Putamen (tissue), 1 donor: ENCODE measurements at regions not wholly inside any gene's neighbourhood (a gene's known extent, or its start where the extent isn't known, plus 50 kb on each side); places are given as distances from the start of the nearest gene placed in this dataset.
A peak's percentile ranks its signal among the peaks of the same experiment; 100 is the strongest.
"Not testable (repeated sequence)": the region's sequence is repeated elsewhere in the genome, so short reads cannot be mapped to it uniquely, and the experiment has no call there.

ENCODE experiments used
- DNase-seq: peaks from one replicate; pipeline ENCODE4 v3.0.0-alpha.2; 2016; ENCODE audit warnings: low spot score

GRCh38 chr11:95434009-95434408 lies 203.0 kb upstream of the SESN3 start:
- DNase-seq: no peak

GRCh38 chr11:95432714-95433503 lies 201.9 kb upstream of the SESN3 start:
- DNase-seq: no peak

GRCh38 chr11:95429376-95429907 lies 198.4 kb upstream of the SESN3 start:
- no peak for DNase-seq

GRCh38 chr11:95426823-95427462 lies 195.9 kb upstream of the SESN3 start:
- DNase-seq: no peak

- DNase-seq: no peak
Measured at GRCh38 chr11:95419915-95420314, 188.9 kb upstream of the SESN3 start.

GRCh38 chr11:95418916-95419315 lies 187.9 kb upstream of the SESN3 start:
- DNase-seq: peak; percentile 17

- no peak for DNase-seq
Measured at GRCh38 chr11:95417832-95418231, 186.8 kb upstream of the SESN3 start.

GRCh38 chr11:95415837-95416304 lies 184.9 kb upstream of the SESN3 start:
- no peak for DNase-seq

GRCh38 chr11:95414217-95414616 lies 183.2 kb upstream of the SESN3 start:
- no peak for DNase-seq

- no peak for DNase-seq
Measured at GRCh38 chr11:95413761-95414160, 182.8 kb upstream of the SESN3 start.

- no peak for DNase-seq
Measured at GRCh38 chr11:95413021-95413420, 182.0 kb upstream of the SESN3 start.

GRCh38 chr11:95412074-95412473 lies 181.1 kb upstream of the SESN3 start:
- no peak for DNase-seq

GRCh38 chr11:95410707-95411106 lies 179.7 kb upstream of the SESN3 start:
- DNase-seq: not testable (repeated sequence)

- no peak for DNase-seq
Measured at GRCh38 chr11:95406271-95406670, 175.3 kb upstream of the SESN3 start.

GRCh38 chr11:95404370-95404769 lies 173.4 kb upstream of the SESN3 start:
- no peak for DNase-seq

- no peak for DNase-seq
Measured at GRCh38 chr11:95398437-95399112, 167.6 kb upstream of the SESN3 start.

GRCh38 chr11:95392644-95393043 lies 161.6 kb upstream of the SESN3 start:
- DNase-seq: no peak

GRCh38 chr11:95389427-95389826 lies 158.4 kb upstream of the SESN3 start:
- no peak for DNase-seq

- DNase-seq: no peak
Measured at GRCh38 chr11:95388086-95388485, 157.1 kb upstream of the SESN3 start.

- no peak for DNase-seq
Measured at GRCh38 chr11:95387325-95387724, 156.3 kb upstream of the SESN3 start.

GRCh38 chr11:95385577-95385976 lies 154.6 kb upstream of the SESN3 start:
- DNase-seq: no peak

GRCh38 chr11:95379479-95379878 lies 148.5 kb upstream of the SESN3 start:
- no peak for DNase-seq

- DNase-seq: no peak
Measured at GRCh38 chr11:95378789-95379188, 147.8 kb upstream of the SESN3 start.
